ENCODE measurements at regions not wholly inside any gene's neighbourhood (a gene's known extent, or its start where the extent isn't known, plus 50 kb on each side); places are given as distances from the start of the nearest gene placed in this dataset.

GRCh38 chr14:27917896-27918295 lies 848.7 kb upstream of the FOXG1 start:
- TF ChIP-seq POLR2AphosphoS5 (IDR thresholded peaks at IDR 0.05) (no peak), CTCF (IDR thresholded peaks at IDR 0.05) (no peak), POLR2A (IDR thresholded peaks at IDR 0.05) (no peak)
